ENCODE measurements at regions not wholly inside any gene's neighbourhood (a gene's known extent, or its start where the extent isn't known, plus 50 kb on each side); places are given as distances from the start of the nearest gene placed in this dataset.

DNA sequence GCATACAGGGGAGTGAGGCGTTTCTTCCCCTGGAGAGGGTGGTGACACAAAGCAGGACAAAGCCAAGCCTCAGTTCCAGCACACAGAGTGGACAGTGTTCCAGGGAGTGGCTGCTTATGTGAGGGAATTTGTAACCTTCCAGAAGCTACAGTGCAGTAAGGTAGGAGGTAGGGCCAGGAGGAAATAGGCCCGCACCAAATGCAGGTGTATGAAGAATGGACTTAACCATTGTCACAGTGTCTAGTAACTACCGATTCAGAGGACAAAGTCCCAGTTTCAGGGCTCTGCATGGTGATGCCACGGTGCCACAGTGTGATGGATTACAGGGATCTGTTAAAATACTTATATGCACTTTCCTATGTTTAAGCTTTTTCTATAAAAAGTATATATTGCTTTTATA lies 135.3 kb downstream of the ZIC5 start (continued):
- no peak for TF ChIP-seq U2AF1 (optimal IDR thresholded peaks at IDR 0.05; ENCODE audit: low read depth, low read length)
- TF ChIP-seq, protein P1, sequence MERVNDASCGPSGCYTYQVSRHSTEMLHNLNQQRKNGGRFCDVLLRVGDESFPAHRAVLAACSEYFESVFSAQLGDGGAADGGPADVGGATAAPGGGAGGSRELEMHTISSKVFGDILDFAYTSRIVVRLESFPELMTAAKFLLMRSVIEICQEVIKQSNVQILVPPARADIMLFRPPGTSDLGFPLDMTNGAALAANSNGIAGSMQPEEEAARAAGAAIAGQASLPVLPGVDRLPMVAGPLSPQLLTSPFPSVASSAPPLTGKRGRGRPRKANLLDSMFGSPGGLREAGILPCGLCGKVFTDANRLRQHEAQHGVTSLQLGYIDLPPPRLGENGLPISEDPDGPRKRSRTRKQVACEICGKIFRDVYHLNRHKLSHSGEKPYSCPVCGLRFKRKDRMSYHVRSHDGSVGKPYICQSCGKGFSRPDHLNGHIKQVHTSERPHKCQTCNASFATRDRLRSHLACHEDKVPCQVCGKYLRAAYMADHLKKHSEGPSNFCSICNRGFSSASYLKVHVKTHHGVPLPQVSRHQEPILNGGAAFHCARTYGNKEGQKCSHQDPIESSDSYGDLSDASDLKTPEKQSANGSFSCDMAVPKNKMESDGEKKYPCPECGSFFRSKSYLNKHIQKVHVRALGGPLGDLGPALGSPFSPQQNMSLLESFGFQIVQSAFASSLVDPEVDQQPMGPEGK (CRISPR knock-in tag; IDR thresholded peaks at IDR 0.05), result no peak

DNA sequence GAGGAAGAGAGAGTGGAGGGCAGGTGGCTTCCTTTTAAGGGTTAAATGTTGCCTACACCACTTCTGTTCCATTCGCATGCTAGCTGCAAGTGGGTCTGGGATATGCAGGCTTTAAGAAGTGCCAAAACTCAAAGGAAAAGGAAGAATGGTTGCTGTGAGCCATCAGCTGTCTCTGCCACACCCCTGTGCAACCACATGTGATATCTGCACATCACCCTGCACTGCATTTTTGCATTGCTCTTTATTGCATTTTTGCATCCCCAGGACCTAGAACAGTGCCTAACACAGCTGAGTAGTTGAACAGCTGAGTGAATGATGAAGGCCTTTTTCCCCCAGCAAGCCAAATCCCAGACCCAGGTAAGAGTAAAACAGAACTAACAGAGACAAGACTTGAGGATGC lies 136.1 kb downstream of the ZIC5 start:
- H3K79me2 ChIP-seq (ENCODE audit: insufficient read depth, low read length), result no peaks in the 10 kb centered on the region
- H3K4me2 ChIP-seq (ENCODE audit: low read depth, low read length), result no peak overlapping the region
- no peak overlapping the region for H3K9ac ChIP-seq (ENCODE audit: insufficient read depth, low read depth, low read length)
- no peak for ATAC-seq
- ChIA-PET POLR2A (no interaction called here), CTCF (ENCODE audit: low intra/inter-chr PET ratio, low total read pairs) (no interaction called here)
- H3K4me1 ChIP-seq (ENCODE audit: insufficient read depth, low read length), result peaks cover 4% of the 10 kb centered on the region
- H3K4me3 ChIP-seq (replicated peaks in 1 of 3; ENCODE audit: insufficient read depth in 1 of 3, low read depth in 2 of 3, low read length in 3 of 3), result no peak overlapping the region
- H3K9me3 ChIP-seq (ENCODE audit: low read length), result no peaks in the 10 kb centered on the region
- H4K20me1 ChIP-seq (ENCODE audit: insufficient read depth, low read length), result no peaks in the 10 kb centered on the region
- H2AFZ ChIP-seq (ENCODE audit: low read length), result no peak overlapping the region
- no peaks in the 10 kb centered on the region for H3K27me3 ChIP-seq (ENCODE audit: control insufficient read depth in 1 of 2, insufficient read depth in 2 of 2, low read length in 2 of 2)
- DNase-seq (ENCODE audit: low spot score), result no peak
- BruUV-seq (replicated peaks), result no TSS peak
- H3K27ac ChIP-seq (ENCODE audit: extremely low read length, insufficient read depth, low read length), result no peak overlapping the region
- FAIRE-seq, result no peak
- intact Hi-C loops (cut with micrococcal nuclease; ENCODE audit: unreplicated experiment), result no loop called here
- in situ Hi-C loops (cut with HindIII; ENCODE audit: extremely low pct_ligation_motif_present, low pct_unique_long_range_greater_than_20kb), result no loop called here
- WGBS (ENCODE audit: low lambda C conversion rate), result 63% methylated on average over 1 of the region's 1 CpG
- no peaks in the 10 kb centered on the region for H3K36me3 ChIP-seq (replicated peaks in 1 of 2; ENCODE audit: control insufficient read depth in 1 of 2, insufficient read depth in 2 of 2, low read length in 2 of 2)
- TF ChIP-seq ZMAT3 (CRISPR knock-in tag; conservative IDR thresholded peaks at IDR 0.05) (no peak), SOX13 (IDR thresholded peaks at IDR 0.05) (no peak), SOX13 (CRISPR knock-in tag; conservative IDR thresholded peaks at IDR 0.05 in 1 of 2, IDR thresholded peaks at IDR 0.05 in 1 of 2) (no peak), MNT (IDR thresholded peaks at IDR 0.05) (no peak), CHCHD3 (CRISPR knock-in tag; IDR thresholded peaks at IDR 0.05) (no peak), TEAD3 (CRISPR knock-in tag; optimal IDR thresholded peaks at IDR 0.05; ENCODE audit: borderline replicate concordance) (no peak), NONO (IDR thresholded peaks at IDR 0.05) (no peak), NONO (CRISPR knock-in tag; conservative IDR thresholded peaks at IDR 0.05) (no peak), MED8 (CRISPR knock-in tag; IDR thresholded peaks at IDR 0.05; ENCODE audit: insufficient replicate concordance) (no peak), ZNF121 (CRISPR knock-in tag; IDR thresholded peaks at IDR 0.05) (no peak), FOXA3 (CRISPR knock-in tag; IDR thresholded peaks at IDR 0.05) (no peak), ZNF253 (CRISPR knock-in tag; IDR thresholded peaks at IDR 0.05; ENCODE audit: borderline replicate concordance) (no peak), GATAD2A (CRISPR knock-in tag; IDR thresholded peaks at IDR 0.05) (no peak), PRDM15 (CRISPR knock-in tag; IDR thresholded peaks at IDR 0.05) (no peak)
- TF ChIP-seq, protein P1 (CRISPR knock-in tag; IDR thresholded peaks at IDR 0.05), result no peak
